ENCODE measurements at regions not wholly inside any gene's neighbourhood (a gene's known extent, or its start where the extent isn't known, plus 50 kb on each side); places are given as distances from the start of the nearest gene placed in this dataset.

- Histone ChIP-seq H3K27me3 (no peaks in the 10 kb centered on the region), H3K4me3 (no peak overlapping the region), H3K27ac (no peak overlapping the region), H3K9me3 (no peaks in the 10 kb centered on the region), H3K4me1 (no peaks in the 10 kb centered on the region), H3K36me3 (replicated peaks in 1 of 2; ENCODE audit: insufficient read depth in 1 of 2, low read depth in 2 of 2) (no peaks in the 10 kb centered on the region)
- intact Hi-C loops (cut with DNase I) = no loop called here
- WGBS, 2 donors = 62 to 76% methylated on average over 3 of the region's 3 CpGs
- TF ChIP-seq, protein P1, sequence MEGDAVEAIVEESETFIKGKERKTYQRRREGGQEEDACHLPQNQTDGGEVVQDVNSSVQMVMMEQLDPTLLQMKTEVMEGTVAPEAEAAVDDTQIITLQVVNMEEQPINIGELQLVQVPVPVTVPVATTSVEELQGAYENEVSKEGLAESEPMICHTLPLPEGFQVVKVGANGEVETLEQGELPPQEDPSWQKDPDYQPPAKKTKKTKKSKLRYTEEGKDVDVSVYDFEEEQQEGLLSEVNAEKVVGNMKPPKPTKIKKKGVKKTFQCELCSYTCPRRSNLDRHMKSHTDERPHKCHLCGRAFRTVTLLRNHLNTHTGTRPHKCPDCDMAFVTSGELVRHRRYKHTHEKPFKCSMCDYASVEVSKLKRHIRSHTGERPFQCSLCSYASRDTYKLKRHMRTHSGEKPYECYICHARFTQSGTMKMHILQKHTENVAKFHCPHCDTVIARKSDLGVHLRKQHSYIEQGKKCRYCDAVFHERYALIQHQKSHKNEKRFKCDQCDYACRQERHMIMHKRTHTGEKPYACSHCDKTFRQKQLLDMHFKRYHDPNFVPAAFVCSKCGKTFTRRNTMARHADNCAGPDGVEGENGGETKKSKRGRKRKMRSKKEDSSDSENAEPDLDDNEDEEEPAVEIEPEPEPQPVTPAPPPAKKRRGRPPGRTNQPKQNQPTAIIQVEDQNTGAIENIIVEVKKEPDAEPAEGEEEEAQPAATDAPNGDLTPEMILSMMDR (IDR thresholded peaks at IDR 0.05) = no peak
- TF ChIP-seq POLR2A (IDR thresholded peaks at IDR 0.05) = no peak
- ATAC-seq = no peak
- DNase-seq = no peak
Observed at GRCh38 chr3:31226346-31226745, 306.4 kb upstream of the STT3B start.

DNA sequence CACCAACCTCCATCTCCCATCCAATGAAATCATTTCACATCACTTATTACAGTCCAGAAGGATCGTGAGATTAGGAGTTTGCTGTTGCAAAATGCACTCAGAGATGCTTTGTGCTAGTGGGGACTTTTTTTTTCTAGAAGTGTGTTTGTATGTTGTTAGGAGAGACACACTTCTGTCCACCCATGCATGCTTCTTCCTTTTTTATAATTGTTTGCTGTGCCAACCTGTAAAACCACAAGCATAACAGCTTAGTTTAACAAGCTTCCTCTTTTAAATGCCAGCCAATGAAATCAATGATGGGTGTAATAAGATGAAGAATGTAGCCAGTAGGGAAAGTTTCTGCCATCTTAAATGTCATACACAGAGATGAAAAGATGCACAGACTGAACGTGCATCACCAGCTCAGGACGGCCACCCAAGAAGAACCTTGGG, 305.6 kb upstream of the STT3B start:
- intact Hi-C loops (cut with DNase I) = no loop called here
- no peak for ATAC-seq

DNA sequence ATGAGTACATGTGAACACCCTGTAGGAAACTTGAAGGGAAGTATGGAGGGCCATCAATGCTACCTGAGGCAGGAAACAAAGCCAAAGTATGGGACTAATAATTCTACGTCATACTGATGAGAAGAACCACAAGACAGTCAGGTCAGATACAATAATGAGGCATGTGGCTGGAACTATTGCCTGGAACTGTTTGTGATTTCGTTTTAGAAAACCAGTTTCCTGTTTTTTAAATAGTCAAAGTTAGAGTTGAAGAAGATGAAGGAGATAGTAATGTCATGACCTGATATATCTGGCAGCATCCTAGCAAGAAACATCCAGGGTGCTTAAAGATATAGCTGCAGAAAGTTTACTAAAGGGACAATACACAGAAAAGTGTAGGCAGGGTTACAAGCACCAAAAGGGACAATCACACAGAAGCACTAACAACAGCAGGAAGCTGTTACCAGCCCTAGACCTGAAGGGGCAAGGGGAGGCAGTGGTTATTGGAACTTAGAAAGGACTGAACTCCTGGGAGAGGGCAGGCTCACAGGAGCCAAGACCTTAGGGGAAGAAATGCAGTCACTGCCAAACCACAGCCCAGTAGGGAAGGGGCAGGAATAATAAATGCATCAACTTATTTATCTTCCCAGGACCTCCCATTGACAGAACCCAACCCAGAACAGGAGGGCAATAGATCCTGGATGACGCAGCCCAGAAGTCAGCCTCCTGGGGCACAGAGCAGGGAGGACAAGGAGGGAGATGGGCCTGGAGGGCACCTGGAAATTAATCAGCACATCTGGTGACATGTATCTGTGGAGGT, 302.1 kb upstream of the STT3B start:
- Histone ChIP-seq H3K27me3 (no peaks in the 10 kb centered on the region), H3K27ac (no peak overlapping the region), H3K4me1 (no peaks in the 10 kb centered on the region), H3K36me3 (replicated peaks in 1 of 2; ENCODE audit: insufficient read depth in 1 of 2, low read depth in 2 of 2) (no peaks in the 10 kb centered on the region), H3K4me3 (no peak overlapping the region), H3K9me3 (no peaks in the 10 kb centered on the region)
- no peak for TF ChIP-seq POLR2A (IDR thresholded peaks at IDR 0.05)
- TF ChIP-seq, protein P1 (IDR thresholded peaks at IDR 0.05) = no peak
- WGBS, 2 donors = 68 to 71% methylated on average over 3 of the region's 3 CpGs
- ATAC-seq (no peak), DNase-seq (no peak)
- intact Hi-C loops (cut with DNase I) = no loop called here

More for the DNA sequence above, 305.6 kb upstream of the STT3B start:
- no peak for DNase-seq
- Histone ChIP-seq H3K9me3 (no peaks in the 10 kb centered on the region), H3K4me1 (no peaks in the 10 kb centered on the region), H3K4me3 (no peak overlapping the region), H3K36me3 (replicated peaks in 1 of 2; ENCODE audit: insufficient read depth in 1 of 2, low read depth in 2 of 2) (no peaks in the 10 kb centered on the region), H3K27me3 (no peaks in the 10 kb centered on the region), H3K27ac (no peak overlapping the region)
- TF ChIP-seq POLR2A (IDR thresholded peaks at IDR 0.05) = no peak
- TF ChIP-seq, protein P1 (IDR thresholded peaks at IDR 0.05) = no peak
- 61 to 69% methylated on average over 3 of the region's 3 CpGs for WGBS, 2 donors

GRCh38 chr3:31232055-31233025, 300.4 kb upstream of the STT3B start:
- DNase-seq = peak in 1 of 4 donors; percentile 33
- TF ChIP-seq, protein P1 (IDR thresholded peaks at IDR 0.05) = no peak
- H3K27me3 ChIP-seq = no peaks in the 10 kb centered on the region
- H3K27ac ChIP-seq = peak overlapping the region in 1 of 4 donors; percentile 67
- WGBS, 2 donors = 80 to 82% methylated on average over 11 to 12 of the region's 12 CpGs
- H3K4me1 ChIP-seq = no peaks in the 10 kb centered on the region
- no peak for ATAC-seq
- H3K36me3 ChIP-seq (replicated peaks in 1 of 2; ENCODE audit: insufficient read depth in 1 of 2, low read depth in 2 of 2) = no peaks in the 10 kb centered on the region
- no peaks in the 10 kb centered on the region for H3K9me3 ChIP-seq
- intact Hi-C loops (cut with DNase I) = no loop called here
- no peak overlapping the region for H3K4me3 ChIP-seq

Measured in body of pancreas (tissue), 4 donors.